Mesenchymal stem cell (in vitro differentiated cells and primary cell): ENCODE measurements at regions not wholly inside any gene's neighbourhood (a gene's known extent, or its start where the extent isn't known, plus 50 kb on each side); places are given as distances from the start of the nearest gene placed in this dataset.
A peak's percentile ranks its signal among the peaks of the same experiment; 100 is the strongest.

Experiments
- DNase-seq: peaks from one replicate; pipeline ENCODE4 v3.0.0-alpha.2; 2013
- H2AFZ ChIP-seq: one replicate; pipeline ENCODE4 v1.6.1; 2013; ENCODE audit warnings: low read depth, mild to moderate bottlenecking, control low read depth, inconsistent platforms, low read length, moderate library complexity
- H2AK5ac ChIP-seq: 2 replicates; pipeline ENCODE4 v1.6.1; 2013; ENCODE audit warnings: low read length, moderate library complexity, mild to moderate bottlenecking, inconsistent platforms; ENCODE audit not compliant: severe bottlenecking
- H2BK120ac ChIP-seq: one replicate; pipeline ENCODE4 v1.6.1; 2013; ENCODE audit warnings: low read depth, mild to moderate bottlenecking, inconsistent platforms, low read length, moderate library complexity
- H2BK12ac ChIP-seq, 2 experiments: one replicate each; pipeline ENCODE4 v1.6.1; 2013; ENCODE audit warnings: inconsistent platforms in 2 of 2, low read length in 2 of 2, mild to moderate bottlenecking in 2 of 2, moderate library complexity in 2 of 2, control low read depth in 1 of 2
- H2BK15ac ChIP-seq: one replicate; pipeline ENCODE4 v1.6.1; 2013; ENCODE audit warnings: mild to moderate bottlenecking, low read depth, inconsistent platforms; ENCODE audit not compliant: poor library complexity, severe bottlenecking
- H2BK5ac ChIP-seq: 2 replicates; pipeline ENCODE4 v1.6.1; 2013; ENCODE audit warnings: low read depth, mild to moderate bottlenecking, low read length, control low read depth, inconsistent platforms; ENCODE audit not compliant: poor library complexity, severe bottlenecking
- H3K14ac ChIP-seq, 2 experiments: one replicate each; pipeline ENCODE4 v1.6.1; 2013; ENCODE audit warnings: inconsistent platforms in 2 of 2, low read length in 2 of 2, control low read depth in 1 of 2, mild to moderate bottlenecking in 1 of 2, moderate library complexity in 1 of 2
- H3K18ac ChIP-seq, 2 experiments: one replicate each; pipeline ENCODE4 v1.6.1; 2013; ENCODE audit warnings: inconsistent platforms in 2 of 2, low read length in 2 of 2, control low read depth in 1 of 2, low read depth in 1 of 2, mild to moderate bottlenecking in 1 of 2
- H3K23ac ChIP-seq, 2 experiments: one replicate each; pipeline ENCODE4 v1.6.1; 2013; ENCODE audit warnings: inconsistent platforms in 2 of 2, low read length in 2 of 2, mild to moderate bottlenecking in 2 of 2, moderate library complexity in 2 of 2, control low read depth in 1 of 2
- H3K27ac ChIP-seq: 2 replicates; pipeline ENCODE4 v1.5.1; 2013; ENCODE audit warnings: mild to moderate bottlenecking, moderate library complexity, low read length, control low read depth, inconsistent platforms; ENCODE audit not compliant: poor library complexity, severe bottlenecking
- H3K27me3 ChIP-seq, 2 experiments: 2 replicates each; pipeline versions ENCODE4 v1.6.1 to v1.7.0; 2013; ENCODE audit warnings: low read length in 2 of 2, mild to moderate bottlenecking in 2 of 2, moderate library complexity in 2 of 2, control low read depth in 1 of 2, inconsistent platforms in 1 of 2; ENCODE audit not compliant: control insufficient read depth in 1 of 2, insufficient read depth in 1 of 2
- H3K36me3 ChIP-seq, 2 experiments: 2 replicates each; pipeline versions ENCODE4 v1.6.1 to v1.7.0; 2013; ENCODE audit warnings: low read length in 2 of 2, control low read depth in 1 of 2, inconsistent platforms in 1 of 2, low read depth in 1 of 2, mild to moderate bottlenecking in 1 of 2; ENCODE audit not compliant: insufficient read depth in 2 of 2, control insufficient read depth in 1 of 2
- H3K4ac ChIP-seq, 2 experiments: one replicate each; pipeline ENCODE4 v1.6.1; 2013; ENCODE audit warnings: inconsistent platforms in 2 of 2, low read length in 2 of 2, mild to moderate bottlenecking in 2 of 2, moderate library complexity in 2 of 2, control low read depth in 1 of 2, low read depth in 1 of 2
- H3K4me1 ChIP-seq: 2 replicates; pipeline ENCODE4 v1.6.1; 2013; ENCODE audit warnings: low read depth, low read length, control low read depth; ENCODE audit not compliant: control insufficient read depth, insufficient read depth
- H3K4me2 ChIP-seq: 2 replicates; pipeline ENCODE4 v1.6.1; 2013; ENCODE audit warnings: low read length, mild to moderate bottlenecking, inconsistent platforms; ENCODE audit not compliant: poor library complexity, severe bottlenecking
- H3K4me3 ChIP-seq, 2 experiments: 2 replicates each; pipeline versions ENCODE4 v1.5.1 to v1.7.0; 2013; ENCODE audit warnings: low read length in 2 of 2, mild to moderate bottlenecking in 2 of 2, control low read depth in 1 of 2, low read depth in 1 of 2; ENCODE audit not compliant: insufficient read depth in 1 of 2
- H3K79me1 ChIP-seq: replicated peaks from 2 replicates; pipeline ENCODE4 v1.6.1; 2013; ENCODE audit warnings: mild to moderate bottlenecking, control low read depth, low read length, inconsistent platforms; ENCODE audit not compliant: poor library complexity, severe bottlenecking
- H3K9ac ChIP-seq: 2 replicates; pipeline ENCODE4 v1.7.0; 2013; ENCODE audit warnings: mild to moderate bottlenecking, low read length, moderate library complexity
- H3K9me3 ChIP-seq: 2 replicates; pipeline ENCODE4 v1.7.0; 2013; ENCODE audit warnings: mild to moderate bottlenecking, low read length; ENCODE audit not compliant: control insufficient read depth
- H4K8ac ChIP-seq: one replicate; pipeline ENCODE4 v1.6.1; 2013; ENCODE audit warnings: inconsistent platforms, mild to moderate bottlenecking, low read length, moderate library complexity
- H4K91ac ChIP-seq: one replicate; pipeline ENCODE4 v1.6.1; 2013; ENCODE audit warnings: mild to moderate bottlenecking, low read length, inconsistent platforms
- WGBS: methylation state at CpG from one replicate; pipeline ENCODE4 v1.1.7; 2013; ENCODE audit warnings: mixed read lengths; 5-methylcytosine and 5-hydroxymethylcytosine counted together

GRCh38 chr6:26294302-26294701 is 70.7 kb upstream of the BTN3A2 start:
- H3K23ac ChIP-seq = no peak overlapping the region
- H2BK5ac ChIP-seq = no peak overlapping the region
- H3K9me3 ChIP-seq = no peaks in the 10 kb centered on the region
- 93% methylated on average over 8 of the region's 8 CpGs for WGBS
- H2BK15ac ChIP-seq = no peak overlapping the region
- no peak overlapping the region for H3K27ac ChIP-seq
- H3K14ac ChIP-seq = no peak overlapping the region
- H4K8ac ChIP-seq = no peak overlapping the region
- no peak overlapping the region for H3K9ac ChIP-seq
- no peaks in the 10 kb centered on the region for H3K36me3 ChIP-seq
- no peaks in the 10 kb centered on the region for H3K27me3 ChIP-seq
- no peak for DNase-seq
- H3K79me1 ChIP-seq = no peaks in the 10 kb centered on the region
- H3K4me2 ChIP-seq = no peak overlapping the region
- H3K4ac ChIP-seq = peak overlapping the region in 1 of 2 experiments; percentile 24
- no peak overlapping the region for H2BK120ac ChIP-seq
- peak overlapping the region; percentile 18 to 32 for H2BK12ac ChIP-seq
- H3K18ac ChIP-seq = peak overlapping the region in 1 of 2 experiments; percentile 50
- H3K4me3 ChIP-seq = no peak overlapping the region
- no peak overlapping the region for H2AK5ac ChIP-seq
- H3K4me1 ChIP-seq = peaks cover 6% of the 10 kb centered on the region
- peak overlapping the region; percentile 66 for H4K91ac ChIP-seq
- no peak overlapping the region for H2AFZ ChIP-seq

- Histone ChIP-seq H2BK12ac (peak overlapping the region in 1 of 2 experiments; percentile 43), H3K14ac (no peak overlapping the region), H3K36me3 (no peaks in the 10 kb centered on the region), H2BK15ac (no peak overlapping the region), H2AK5ac (peak overlapping the region; percentile 26), H3K9ac (peak overlapping the region; percentile 37), H2BK120ac (peak overlapping the region; percentile 27), H4K8ac (peak overlapping the region; percentile 27), H3K4me3 (peak overlapping the region in 1 of 2 experiments; percentile 61), H4K91ac (no peak overlapping the region), H3K18ac (peak overlapping the region in 1 of 2 experiments; percentile 50), H3K27ac (peak overlapping the region; percentile 59), H3K9me3 (no peaks in the 10 kb centered on the region), H2BK5ac (no peak overlapping the region), H3K27me3 (no peaks in the 10 kb centered on the region), H3K23ac (no peak overlapping the region), H3K4ac (peak overlapping the region in 1 of 2 experiments; percentile 38), H3K79me1 (no peaks in the 10 kb centered on the region), H2AFZ (no peak overlapping the region), H3K4me1 (peaks cover 6% of the 10 kb centered on the region), H3K4me2 (no peak overlapping the region)
- DNase-seq = peak; percentile 90
- WGBS = 45% methylated on average over 8 of the region's 11 CpGs
Observed at GRCh38 chr6:26295691-26296555, 69.1 kb upstream of the BTN3A2 start.

GRCh38 chr6:26296556-26296856 is 68.5 kb upstream of the BTN3A2 start:
- Histone ChIP-seq H3K18ac (no peak overlapping the region), H3K9ac (no peak overlapping the region)

GRCh38 chr6:26296857-26297648 is 67.9 kb upstream of the BTN3A2 start:
- no peaks in the 10 kb centered on the region for H3K27me3 ChIP-seq
- no peak overlapping the region for H2AFZ ChIP-seq
- no peaks in the 10 kb centered on the region for H3K36me3 ChIP-seq
- no peaks in the 10 kb centered on the region for H3K9me3 ChIP-seq
- H3K79me1 ChIP-seq = no peaks in the 10 kb centered on the region
- H4K91ac ChIP-seq = peak overlapping the region; percentile 18
- no peak overlapping the region for H3K4me3 ChIP-seq
- no peak overlapping the region for H3K23ac ChIP-seq
- no peak overlapping the region for H2BK15ac ChIP-seq
- peak overlapping the region; percentile 12 for H3K27ac ChIP-seq
- H2BK120ac ChIP-seq = no peak overlapping the region
- DNase-seq = peak; percentile 74
- H3K4me2 ChIP-seq = no peak overlapping the region
- H3K4me1 ChIP-seq = peaks cover 6% of the 10 kb centered on the region
- no peak overlapping the region for H3K4ac ChIP-seq
- H2AK5ac ChIP-seq = no peak overlapping the region
- H2BK5ac ChIP-seq = no peak overlapping the region
- 55% methylated on average over 2 of the region's 4 CpGs for WGBS
- H4K8ac ChIP-seq = no peak overlapping the region
- no peak overlapping the region for H3K9ac ChIP-seq
- peak overlapping the region in 1 of 2 experiments; percentile 65 for H2BK12ac ChIP-seq
- peak overlapping the region in 1 of 2 experiments; percentile 37 for H3K18ac ChIP-seq
- H3K14ac ChIP-seq = no peak overlapping the region

More at GRCh38 chr6:26296556-26296856, 68.5 kb upstream of the BTN3A2 start:
- Histone ChIP-seq H3K14ac (no peak overlapping the region), H2AFZ (no peak overlapping the region), H2BK15ac (no peak overlapping the region), H2BK120ac (no peak overlapping the region), H4K91ac (no peak overlapping the region), H2BK5ac (no peak overlapping the region), H3K23ac (no peak overlapping the region), H3K4me1 (peaks cover 6% of the 10 kb centered on the region), H3K4ac (no peak overlapping the region), H3K79me1 (no peaks in the 10 kb centered on the region), H3K27me3 (no peaks in the 10 kb centered on the region), H4K8ac (no peak overlapping the region), H3K4me2 (no peak overlapping the region), H3K36me3 (no peaks in the 10 kb centered on the region), H3K9me3 (no peaks in the 10 kb centered on the region), H2AK5ac (no peak overlapping the region), H3K27ac (peak overlapping the region; percentile 41), H3K4me3 (no peak overlapping the region), H2BK12ac (no peak overlapping the region)
- no peak for DNase-seq
- WGBS = 67% methylated on average over 1 of the region's 2 CpGs
